ENCODE measurements at regions not wholly inside any gene's neighbourhood (a gene's known extent, or its start where the extent isn't known, plus 50 kb on each side); places are given as distances from the start of the nearest gene placed in this dataset.

GRCh38 chr12:108459149-108459548, 55.9 kb upstream of the FICD start:
- no peaks in the 10 kb centered on the region for H3K79me2 ChIP-seq (ENCODE audit: insufficient read depth)
- no peak overlapping the region for H2AFZ ChIP-seq (ENCODE audit: low read depth)
- no peaks in the 10 kb centered on the region for H3K36me3 ChIP-seq (replicated peaks in 1 of 2; ENCODE audit: control insufficient read depth in 1 of 2, insufficient read depth in 2 of 2, low read length in 1 of 2)
- H3K27ac ChIP-seq (ENCODE audit: low read depth in 2 of 2, low read length in 1 of 2), result no peak overlapping the region
- no peak overlapping the region for H3K9ac ChIP-seq
- H3K4me3 ChIP-seq (ENCODE audit: low read depth in 2 of 2, low read length in 1 of 2), result no peak overlapping the region
- WGBS (ENCODE audit: low lambda C conversion rate), result 21% methylated on average over 3 of the region's 3 CpGs
- no peaks in the 10 kb centered on the region for H3F3A ChIP-seq (replicated peaks; ENCODE audit: insufficient read depth)
- no peak overlapping the region for H3K4me2 ChIP-seq
- H3K9me3 ChIP-seq, result no peaks in the 10 kb centered on the region
- H3K9me2 ChIP-seq, result no peaks in the 10 kb centered on the region
- H4K20me1 ChIP-seq (ENCODE audit: insufficient read depth), result no peaks in the 10 kb centered on the region
- no peaks in the 10 kb centered on the region for H3K27me3 ChIP-seq (ENCODE audit: insufficient read depth)
- no peak for TF ChIP-seq CTCF (IDR thresholded peaks at IDR 0.05)
- no peak for TF ChIP-seq NFIC (IDR thresholded peaks at IDR 0.05; ENCODE audit: borderline replicate concordance)
- TF ChIP-seq RXRA (IDR thresholded peaks at IDR 0.05; ENCODE audit: borderline replicate concordance, low read depth), result no peak
- TF ChIP-seq IRF3 (IDR thresholded peaks at IDR 0.05; ENCODE audit: low read depth, low read length), result no peak
- no peak for TF ChIP-seq SMC3 (IDR thresholded peaks at IDR 0.05; ENCODE audit: low read depth, low read length)
- TF ChIP-seq NRF1 (IDR thresholded peaks at IDR 0.05; ENCODE audit: low read depth, low read length), result no peak
- no peak for TF ChIP-seq MEF2A (IDR thresholded peaks at IDR 0.05; ENCODE audit: borderline replicate concordance, low read depth)
- no peak for TF ChIP-seq MAX (IDR thresholded peaks at IDR 0.05; ENCODE audit: low read depth)
- no peak for TF ChIP-seq MXI1 (IDR thresholded peaks at IDR 0.05; ENCODE audit: low read depth, low read length)
- no peak for TF ChIP-seq PBX3 (IDR thresholded peaks at IDR 0.05)
- TF ChIP-seq TCF12 (IDR thresholded peaks at IDR 0.05), result no peak
- TF ChIP-seq FOSL2 (IDR thresholded peaks at IDR 0.05; ENCODE audit: borderline replicate concordance, low read depth), result no peak
- TF ChIP-seq TAF1 (IDR thresholded peaks at IDR 0.05; ENCODE audit: borderline replicate concordance, low read depth, low read length), result no peak
- TF ChIP-seq USF2 (IDR thresholded peaks at IDR 0.05; ENCODE audit: borderline replicate concordance, low read depth, low read length), result no peak
- DNase-seq, result no peak
- POLR2A ChIA-PET, result no interaction called here
- CTCF ChIA-PET, result interaction anchor here (1.3 to 3.4 kb wide), 4 partner anchors 23 to 468 kb away, joined by 3 to 41 read pairs (median 14); no protein-coding TSS in a partner anchor
- peaks cover 0 to 9% of the 10 kb centered on the region in 2 experiments; a peak in 2 of 4 replicates for H3K4me1 ChIP-seq (ENCODE audit: control insufficient read depth in 1 of 2, insufficient read depth in 2 of 2, low read depth in 1 of 2, low read length in 1 of 2)

Measured in SK-N-SH (cell line).